GM18517 (cell line): ENCODE measurements at regions not wholly inside any gene's neighbourhood (a gene's known extent, or its start where the extent isn't known, plus 50 kb on each side); places are given as distances from the start of the nearest gene placed in this dataset.
"Not testable (repeated sequence)": the region's sequence is repeated elsewhere in the genome, so short reads cannot be mapped to it uniquely, and the experiment has no call there.

Experiments used
- ATAC-seq: cut with Tn5 transposase; IDR thresholded peaks from one replicate; pipeline ENCODE4 v1.9.1; 2021; ENCODE audit warnings: mild to moderate bottlenecking, moderate library complexity; ENCODE audit not compliant: unreplicated experiment

- no peak for ATAC-seq
Observed at GRCh38 chr5:34550247-34550646, 105.9 kb upstream of the RAI14 start.

GRCh38 chr5:34550964-34551363 is 105.2 kb upstream of the RAI14 start:
- no peak for ATAC-seq

GRCh38 chr5:34551911-34552433 is 104.2 kb upstream of the RAI14 start:
- ATAC-seq: no peak

- ATAC-seq: no peak
Observed at GRCh38 chr5:34552686-34553085, 103.4 kb upstream of the RAI14 start.

GRCh38 chr5:34553581-34553980 is 102.5 kb upstream of the RAI14 start:
- ATAC-seq: no peak

- no peak for ATAC-seq
Observed at GRCh38 chr5:34554641-34555040, 101.5 kb upstream of the RAI14 start.

- no peak for ATAC-seq
Observed at GRCh38 chr5:34555699-34556508, 100.2 kb upstream of the RAI14 start.

- ATAC-seq: no peak
Observed at GRCh38 chr5:34556509-34556782, 99.7 kb upstream of the RAI14 start.

GRCh38 chr5:34561581-34561980 is 94.5 kb upstream of the RAI14 start:
- ATAC-seq: not testable (repeated sequence)

GRCh38 chr5:34562791-34563190 is 93.3 kb upstream of the RAI14 start:
- no peak for ATAC-seq

- no peak for ATAC-seq
Observed at GRCh38 chr5:34563269-34563668, 92.9 kb upstream of the RAI14 start.

GRCh38 chr5:34563931-34564709 is 92.0 kb upstream of the RAI14 start:
- no peak for ATAC-seq

- no peak for ATAC-seq
Observed at GRCh38 chr5:34564710-34565235, 91.4 kb upstream of the RAI14 start.

GRCh38 chr5:34570143-34570542 is 86.0 kb upstream of the RAI14 start:
- no peak for ATAC-seq

GRCh38 chr5:34570721-34571676 is 85.1 kb upstream of the RAI14 start:
- ATAC-seq: no peak

- no peak for ATAC-seq
Observed at GRCh38 chr5:34571677-34572041, 84.5 kb upstream of the RAI14 start.

- ATAC-seq: no peak
Observed at GRCh38 chr5:34574936-34575467, 81.1 kb upstream of the RAI14 start.

GRCh38 chr5:34576891-34577666 is 79.0 kb upstream of the RAI14 start:
- no peak for ATAC-seq

GRCh38 chr5:34578962-34579361 is 77.2 kb upstream of the RAI14 start:
- ATAC-seq: no peak

GRCh38 chr5:34580983-34581382 is 75.1 kb upstream of the RAI14 start:
- ATAC-seq: no peak
